GM12874 (cell line): ENCODE measurements at regions not wholly inside any gene's neighbourhood (a gene's known extent, or its start where the extent isn't known, plus 50 kb on each side); places are given as distances from the start of the nearest gene placed in this dataset.

ENCODE experiments used
- TF ChIP-seq, protein P1 (sequence below): IDR thresholded peaks from 2 replicates; pipeline ENCODE4 v1.5.1; 2011; ENCODE audit warnings: low read depth, mild to moderate bottlenecking, control low read depth, low read length, moderate library complexity; ENCODE audit not compliant: insufficient read depth

- TF ChIP-seq, protein P1, sequence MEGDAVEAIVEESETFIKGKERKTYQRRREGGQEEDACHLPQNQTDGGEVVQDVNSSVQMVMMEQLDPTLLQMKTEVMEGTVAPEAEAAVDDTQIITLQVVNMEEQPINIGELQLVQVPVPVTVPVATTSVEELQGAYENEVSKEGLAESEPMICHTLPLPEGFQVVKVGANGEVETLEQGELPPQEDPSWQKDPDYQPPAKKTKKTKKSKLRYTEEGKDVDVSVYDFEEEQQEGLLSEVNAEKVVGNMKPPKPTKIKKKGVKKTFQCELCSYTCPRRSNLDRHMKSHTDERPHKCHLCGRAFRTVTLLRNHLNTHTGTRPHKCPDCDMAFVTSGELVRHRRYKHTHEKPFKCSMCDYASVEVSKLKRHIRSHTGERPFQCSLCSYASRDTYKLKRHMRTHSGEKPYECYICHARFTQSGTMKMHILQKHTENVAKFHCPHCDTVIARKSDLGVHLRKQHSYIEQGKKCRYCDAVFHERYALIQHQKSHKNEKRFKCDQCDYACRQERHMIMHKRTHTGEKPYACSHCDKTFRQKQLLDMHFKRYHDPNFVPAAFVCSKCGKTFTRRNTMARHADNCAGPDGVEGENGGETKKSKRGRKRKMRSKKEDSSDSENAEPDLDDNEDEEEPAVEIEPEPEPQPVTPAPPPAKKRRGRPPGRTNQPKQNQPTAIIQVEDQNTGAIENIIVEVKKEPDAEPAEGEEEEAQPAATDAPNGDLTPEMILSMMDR: no peak
Observed at GRCh38 chr10:86579883-86580520, 58.4 kb upstream of the WAPL start.

DNA sequence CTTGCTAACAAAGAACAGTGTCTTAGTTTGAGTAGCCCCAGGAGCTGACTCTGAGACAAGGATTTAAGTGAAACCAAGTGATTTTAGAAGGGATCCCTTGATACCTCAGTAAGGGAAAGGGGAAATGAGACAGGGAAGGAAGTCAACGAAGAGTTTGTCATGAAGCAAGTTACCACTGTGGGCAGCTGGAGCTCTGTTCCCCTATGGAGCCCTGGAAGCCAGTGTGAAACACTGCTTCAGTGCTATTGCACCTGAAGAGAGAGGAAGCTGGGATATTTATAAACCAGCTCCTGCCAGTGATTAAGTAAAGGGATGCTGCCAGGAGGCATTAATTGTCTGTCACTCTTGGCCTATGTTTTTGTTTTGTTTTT is 58.9 kb upstream of the WAPL start:
- TF ChIP-seq, protein P1: no peak

GRCh38 chr10:86583983-86584382 is 62.4 kb upstream of the WAPL start:
- TF ChIP-seq, protein P1: peak; percentile 42; the same call in 1 of the 2 replicates

DNA sequence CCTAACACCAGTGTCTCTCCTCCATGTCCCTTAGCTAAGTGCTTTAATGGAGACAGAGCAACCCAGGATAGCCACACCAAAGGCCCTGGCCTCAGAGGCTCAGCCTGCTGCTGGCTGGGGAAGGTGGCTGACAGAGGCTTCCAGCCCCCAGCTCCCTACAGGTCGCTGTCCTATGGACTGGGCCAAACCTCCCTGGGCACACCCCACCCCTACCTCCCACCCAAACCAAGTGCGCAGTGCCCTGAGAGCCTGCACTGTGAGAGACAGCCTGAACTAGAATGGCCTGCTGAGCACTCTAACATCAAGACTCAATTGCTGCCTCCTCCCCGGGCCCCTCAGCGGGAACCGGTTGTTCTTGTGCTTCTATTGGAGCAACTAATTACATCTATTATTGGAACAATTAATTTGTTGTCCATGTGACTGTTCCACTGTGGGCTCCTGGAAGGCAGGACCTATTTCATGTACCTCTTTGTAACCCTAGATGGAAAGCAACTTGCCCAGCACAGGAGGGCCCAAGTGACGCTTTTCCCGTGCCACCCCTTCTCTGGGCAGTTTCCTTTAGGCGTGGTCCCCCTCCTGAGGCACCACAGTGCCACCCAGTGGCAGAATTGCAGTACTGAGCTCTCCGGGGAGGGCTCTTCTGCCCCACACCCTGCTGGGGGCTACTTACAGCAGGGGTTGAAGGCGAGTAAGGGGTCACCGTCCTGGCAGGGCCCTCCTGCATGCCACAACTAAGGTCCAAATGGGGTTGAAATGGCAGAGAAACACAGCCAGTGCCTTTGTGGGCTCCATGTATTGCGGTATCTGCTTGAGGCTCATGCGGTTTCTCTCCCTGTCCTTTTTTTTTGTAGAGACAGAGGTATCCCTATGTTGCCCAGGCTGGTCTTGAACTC is 63.7 kb upstream of the WAPL start:
- TF ChIP-seq, protein P1: peak; percentile 90

GRCh38 chr10:86586516-86586915 is 64.9 kb upstream of the WAPL start:
- TF ChIP-seq, protein P1: no peak

- TF ChIP-seq, protein P1: no peak
Observed at GRCh38 chr10:86591436-86591835, 62.9 kb upstream of the OPN4 start.

- TF ChIP-seq, protein P1: no peak
Observed at GRCh38 chr10:86592413-86592812, 61.9 kb upstream of the OPN4 start.
